BE2C (cell line): ENCODE measurements at regions not wholly inside any gene's neighbourhood (a gene's known extent, or its start where the extent isn't known, plus 50 kb on each side); places are given as distances from the start of the nearest gene placed in this dataset.
"Not testable (repeated sequence)": the region's sequence is repeated elsewhere in the genome, so short reads cannot be mapped to it uniquely, and the experiment has no call there.

Experiments
- DNase-seq: peaks from one replicate; pipeline ENCODE4 v3.0.0-alpha.2; 2020
- H3K27me3 ChIP-seq: fragments of 250-450 bp; sonication (Bioruptor Pico); 2 replicates; pipeline ENCODE4 v1.5.1; 2020; ENCODE audit warnings: mild to moderate bottlenecking
- H3K36me3 ChIP-seq: fragments of 250-450 bp; sonication (Bioruptor Pico); 2 replicates; pipeline ENCODE4 v1.5.1; 2020; ENCODE audit warnings: mild to moderate bottlenecking
- H3K4me1 ChIP-seq: fragments of 250-450 bp; sonication (Bioruptor Pico); 2 replicates; pipeline ENCODE4 v1.5.1; 2020
- H3K4me3 ChIP-seq: 2 replicates; pipeline ENCODE4 v1.5.1; 2011; ENCODE audit warnings: low read depth, low read length
- H3K9me3 ChIP-seq: fragments of 250-450 bp; sonication (Bioruptor Pico); 2 replicates; pipeline ENCODE4 v1.5.1; 2020
- CTCF ChIP-seq: IDR thresholded peaks from 2 replicates; pipeline ENCODE4 v1.5.1; 2012; ENCODE audit warnings: mild to moderate bottlenecking, low read depth, low read length

GRCh38 chr12:19909418-19909817 is 458.9 kb upstream of the PDE3A start:
- Histone ChIP-seq H3K27me3 (no peaks in the 10 kb centered on the region), H3K9me3 (no peaks in the 10 kb centered on the region), H3K4me3 (no peak overlapping the region), H3K4me1 (no peaks in the 10 kb centered on the region), H3K36me3 (no peaks in the 10 kb centered on the region)
- no peak for TF ChIP-seq CTCF
- DNase-seq, result no peak

GRCh38 chr12:19910681-19911080 is 457.7 kb upstream of the PDE3A start:
- no peak for TF ChIP-seq CTCF
- Histone ChIP-seq H3K27me3 (no peaks in the 10 kb centered on the region), H3K36me3 (no peaks in the 10 kb centered on the region), H3K4me3 (no peak overlapping the region), H3K9me3 (no peaks in the 10 kb centered on the region), H3K4me1 (no peaks in the 10 kb centered on the region)
- no peak for DNase-seq

GRCh38 chr12:19912991-19913390 is 455.3 kb upstream of the PDE3A start:
- Histone ChIP-seq H3K36me3 (no peaks in the 10 kb centered on the region), H3K4me1 (peaks cover 15% of the 10 kb centered on the region), H3K27me3 (no peaks in the 10 kb centered on the region), H3K9me3 (no peaks in the 10 kb centered on the region), H3K4me3 (no peak overlapping the region)
- no peak for TF ChIP-seq CTCF
- no peak for DNase-seq

- H3K4me3 ChIP-seq, result no peak overlapping the region
- H3K36me3 ChIP-seq, result no peaks in the 10 kb centered on the region
- no peaks in the 10 kb centered on the region for H3K27me3 ChIP-seq
- TF ChIP-seq CTCF, result peak; percentile 76
- peak; percentile 24 for DNase-seq
- H3K4me1 ChIP-seq, result peaks cover 15% of the 10 kb centered on the region
- H3K9me3 ChIP-seq, result no peaks in the 10 kb centered on the region
Measured at GRCh38 chr12:19915392-19916195, 452.7 kb upstream of the PDE3A start.

- H3K4me1 ChIP-seq, result peaks cover 15% of the 10 kb centered on the region
- H3K9me3 ChIP-seq, result no peaks in the 10 kb centered on the region
- H3K36me3 ChIP-seq, result no peaks in the 10 kb centered on the region
- H3K27me3 ChIP-seq, result no peaks in the 10 kb centered on the region
- no peak for DNase-seq
- no peak for TF ChIP-seq CTCF
- H3K4me3 ChIP-seq, result no peak overlapping the region
Measured at GRCh38 chr12:19916196-19916753, 452.1 kb upstream of the PDE3A start.

- TF ChIP-seq CTCF, result no peak
- Histone ChIP-seq H3K4me1 (peaks cover 15% of the 10 kb centered on the region), H3K36me3 (no peaks in the 10 kb centered on the region), H3K27me3 (no peaks in the 10 kb centered on the region), H3K4me3 (no peak overlapping the region), H3K9me3 (no peaks in the 10 kb centered on the region)
- DNase-seq, result no peak
Measured at GRCh38 chr12:19916974-19917373, 451.4 kb upstream of the PDE3A start.

GRCh38 chr12:19921716-19922115 is 446.6 kb upstream of the PDE3A start:
- H3K4me1 ChIP-seq, H3K27me3 ChIP-seq, H3K9me3 ChIP-seq, H3K36me3 ChIP-seq, DNase-seq, H3K4me3 ChIP-seq: not testable (repeated sequence)
